OCI-LY7 (cell line): ENCODE measurements at regions not wholly inside any gene's neighbourhood (a gene's known extent, or its start where the extent isn't known, plus 50 kb on each side); places are given as distances from the start of the nearest gene placed in this dataset.
A peak's percentile ranks its signal among the peaks of the same experiment; 100 is the strongest.

ENCODE experiments used
- BruUV-seq: library from RNA; stranded (reverse); fragments of 400-500 nt; replicated peaks from 2 replicates; lab custom pipeline; 2021; lab: Mats Ljungman, UMichigan
- CTCF ChIA-PET: fragments of 300-600 bp; sonication (Branson Sonifier 250); formaldehyde crosslinking; loops from one replicate; lab custom pipeline; 2022; ENCODE audit warnings: antibody characterized with exemption; ENCODE audit not compliant: unreplicated experiment; lab: Charles Lee
- POLR2A ChIA-PET: fragments of 300-600 bp; sonication (Branson Sonifier 250); formaldehyde crosslinking; loops from one replicate; lab custom pipeline; 2022; ENCODE audit warnings: antibody characterized with exemption; lab: Charles Lee
- DNase-seq: peaks from one replicate; pipeline ENCODE4 v3.0.0-alpha.2; 2015; ENCODE audit warnings: low spot score
- H2AFZ ChIP-seq: fragments of 200-600 bp; sonication (generic), shearing (Covaris generic); 2 replicates; pipeline ENCODE4 v1.6.1; 2014; ENCODE audit warnings: mild to moderate bottlenecking, antibody characterized with exemption, low read length, moderate library complexity
- H3K27ac ChIP-seq: fragments of 200-600 bp; sonication (generic); 2 replicates; pipeline ENCODE4 v1.5.1; 2014; ENCODE audit warnings: mixed run types, low read depth, mild to moderate bottlenecking, moderate library complexity, low read length, inconsistent platforms; ENCODE audit not compliant: poor library complexity, severe bottlenecking
- H3K36me3 ChIP-seq: fragments of 200-600 bp; sonication (generic); 2 replicates; pipeline ENCODE4 v1.6.1; 2014; ENCODE audit warnings: mild to moderate bottlenecking, antibody characterized with exemption, low read length, moderate library complexity, mixed read lengths; ENCODE audit not compliant: insufficient read depth
- H3K4me1 ChIP-seq: fragments of 200-600 bp; sonication (generic); 2 replicates; pipeline ENCODE4 v1.5.1; 2014; ENCODE audit warnings: mild to moderate bottlenecking, low read length; ENCODE audit not compliant: insufficient read depth, poor library complexity, severe bottlenecking
- H3K4me2 ChIP-seq: fragments of 200-600 bp; sonication (generic); 2 replicates; pipeline ENCODE4 v1.6.1; 2014; ENCODE audit warnings: mild to moderate bottlenecking, low read length
- H3K4me3 ChIP-seq: fragments of 200-600 bp; sonication (generic); 2 replicates; pipeline ENCODE4 v1.5.1; 2014; ENCODE audit warnings: mild to moderate bottlenecking, low read depth, low read length; ENCODE audit not compliant: poor library complexity, severe bottlenecking
- H3K79me2 ChIP-seq: fragments of 200-600 bp; sonication (generic); 2 replicates; pipeline ENCODE4 v1.6.1; 2016; ENCODE audit warnings: low read depth, mild to moderate bottlenecking, low read length, moderate library complexity, mixed read lengths; ENCODE audit not compliant: insufficient read depth
- H3K9me2 ChIP-seq: fragments of 200-600 bp; sonication (generic); 2 replicates; pipeline ENCODE4 v1.6.1; 2016; ENCODE audit warnings: mild to moderate bottlenecking, low read length, mixed read lengths; ENCODE audit not compliant: insufficient read depth
- H3K9me3 ChIP-seq: fragments of 200-600 bp; sonication (generic); 2 replicates; pipeline ENCODE4 v1.6.1; 2014; ENCODE audit warnings: mild to moderate bottlenecking, mixed run types, low read length, mixed read lengths
- H4K20me1 ChIP-seq: fragments of 200-600 bp; sonication (generic); 2 replicates; pipeline ENCODE4 v1.6.1; 2014; ENCODE audit warnings: mild to moderate bottlenecking, antibody characterized with exemption, low read length, moderate library complexity, mixed read lengths; ENCODE audit not compliant: insufficient read depth
- CTCF ChIP-seq: fragments of 200-600 bp; sonication (generic); conservative IDR thresholded peaks from 2 replicates; pipeline ENCODE4 v1.5.1; 2014; ENCODE audit warnings: mild to moderate bottlenecking, antibody characterized with exemption, low read length, moderate library complexity, mixed read lengths
- EZH2phosphoT487 ChIP-seq: fragments of 200-600 bp; sonication (generic); IDR thresholded peaks from 2 replicates; pipeline ENCODE4 v1.6.1; 2018; ENCODE audit warnings: low read depth, borderline replicate concordance, mild to moderate bottlenecking, mixed run types, antibody characterized with exemption, low read length, moderate library complexity, mixed read lengths
- intact Hi-C: fragments of 100-400 bp; cut with micrococcal nuclease; formaldehyde crosslinking; loops from one replicate; pipeline ENCODE4 v1.10.0; 2022; ENCODE audit not compliant: unreplicated experiment

GRCh38 chr12:29023436-29024076 lies 125.5 kb upstream of the FAR2 start:
- Histone ChIP-seq H3K9me2 (no peaks in the 10 kb centered on the region), H3K4me2 (no peak overlapping the region), H4K20me1 (no peaks in the 10 kb centered on the region), H2AFZ (no peak overlapping the region), H3K4me3 (no peak overlapping the region), H3K36me3 (no peaks in the 10 kb centered on the region), H3K4me1 (no peaks in the 10 kb centered on the region), H3K9me3 (no peaks in the 10 kb centered on the region), H3K79me2 (no peaks in the 10 kb centered on the region), H3K27ac (no peak overlapping the region)
- no peak for DNase-seq
- intact Hi-C loops, result no loop called here
- no peak for TF ChIP-seq EZH2phosphoT487
- TF ChIP-seq CTCF, result no peak
- ChIA-PET CTCF (no interaction called here), POLR2A (interaction anchor here (0.6 to 0.8 kb wide), 3 partner anchors 19 to 64 kb away, joined by 3 read pairs; no protein-coding TSS in a partner anchor)
- BruUV-seq, result no TSS peak

- CTCF ChIA-PET, result no interaction called here
- H2AFZ ChIP-seq, result no peak overlapping the region
- BruUV-seq, result no TSS peak
Measured at GRCh38 chr12:29024117-29024516, 125.0 kb upstream of the FAR2 start.

More at GRCh38 chr12:29024117-29024516, 125.0 kb upstream of the FAR2 start:
- intact Hi-C loops, result no loop called here
- TF ChIP-seq CTCF, result peak; percentile 56
- TF ChIP-seq EZH2phosphoT487, result no peak
- Histone ChIP-seq H3K9me3 (no peaks in the 10 kb centered on the region), H4K20me1 (no peaks in the 10 kb centered on the region), H3K4me1 (no peaks in the 10 kb centered on the region), H3K4me2 (no peak overlapping the region), H3K9me2 (no peaks in the 10 kb centered on the region), H3K4me3 (no peak overlapping the region), H3K36me3 (no peaks in the 10 kb centered on the region), H3K27ac (no peak overlapping the region), H3K79me2 (no peaks in the 10 kb centered on the region)
- POLR2A ChIA-PET, result no interaction called here
- no peak for DNase-seq
